ENCODE measurements at regions not wholly inside any gene's neighbourhood (a gene's known extent, or its start where the extent isn't known, plus 50 kb on each side); places are given as distances from the start of the nearest gene placed in this dataset.

DNA sequence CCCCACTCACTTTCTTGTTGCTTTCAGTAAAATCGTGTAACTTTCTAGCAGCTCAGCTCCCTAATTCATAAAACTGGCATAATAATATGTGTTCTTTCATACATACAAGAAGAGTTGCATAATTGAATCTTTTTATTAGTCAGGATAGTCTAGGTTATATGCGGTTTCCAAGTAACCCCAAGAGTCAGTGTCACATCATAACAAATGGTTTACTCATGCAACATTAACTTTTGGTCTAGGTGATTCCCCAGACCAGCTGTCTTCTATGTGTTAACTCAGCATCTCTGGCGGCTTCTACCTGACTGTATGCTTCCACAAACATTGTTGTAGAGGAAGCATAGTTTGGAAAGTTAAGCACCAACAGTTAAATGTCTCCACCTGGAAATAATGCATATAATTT, 1000.4 kb downstream of the CDH11 start:
- Histone ChIP-seq H3K4me1 (no peaks in the 10 kb centered on the region), H3K27ac (no peak overlapping the region), H3K9ac (ENCODE audit: low read depth in 2 of 2, low read length in 2 of 2) (no peak overlapping the region), H3K27me3 (no peaks in the 10 kb centered on the region), H3K36me3 (no peaks in the 10 kb centered on the region), H3K9me3 (no peaks in the 10 kb centered on the region), H3K4me3 (no peak overlapping the region)
- no peak for DNase-seq
- TF ChIP-seq, protein P1, sequence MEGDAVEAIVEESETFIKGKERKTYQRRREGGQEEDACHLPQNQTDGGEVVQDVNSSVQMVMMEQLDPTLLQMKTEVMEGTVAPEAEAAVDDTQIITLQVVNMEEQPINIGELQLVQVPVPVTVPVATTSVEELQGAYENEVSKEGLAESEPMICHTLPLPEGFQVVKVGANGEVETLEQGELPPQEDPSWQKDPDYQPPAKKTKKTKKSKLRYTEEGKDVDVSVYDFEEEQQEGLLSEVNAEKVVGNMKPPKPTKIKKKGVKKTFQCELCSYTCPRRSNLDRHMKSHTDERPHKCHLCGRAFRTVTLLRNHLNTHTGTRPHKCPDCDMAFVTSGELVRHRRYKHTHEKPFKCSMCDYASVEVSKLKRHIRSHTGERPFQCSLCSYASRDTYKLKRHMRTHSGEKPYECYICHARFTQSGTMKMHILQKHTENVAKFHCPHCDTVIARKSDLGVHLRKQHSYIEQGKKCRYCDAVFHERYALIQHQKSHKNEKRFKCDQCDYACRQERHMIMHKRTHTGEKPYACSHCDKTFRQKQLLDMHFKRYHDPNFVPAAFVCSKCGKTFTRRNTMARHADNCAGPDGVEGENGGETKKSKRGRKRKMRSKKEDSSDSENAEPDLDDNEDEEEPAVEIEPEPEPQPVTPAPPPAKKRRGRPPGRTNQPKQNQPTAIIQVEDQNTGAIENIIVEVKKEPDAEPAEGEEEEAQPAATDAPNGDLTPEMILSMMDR (IDR thresholded peaks at IDR 0.05): no peak
- intact Hi-C loops (cut with DNase I): no loop called here

DNA sequence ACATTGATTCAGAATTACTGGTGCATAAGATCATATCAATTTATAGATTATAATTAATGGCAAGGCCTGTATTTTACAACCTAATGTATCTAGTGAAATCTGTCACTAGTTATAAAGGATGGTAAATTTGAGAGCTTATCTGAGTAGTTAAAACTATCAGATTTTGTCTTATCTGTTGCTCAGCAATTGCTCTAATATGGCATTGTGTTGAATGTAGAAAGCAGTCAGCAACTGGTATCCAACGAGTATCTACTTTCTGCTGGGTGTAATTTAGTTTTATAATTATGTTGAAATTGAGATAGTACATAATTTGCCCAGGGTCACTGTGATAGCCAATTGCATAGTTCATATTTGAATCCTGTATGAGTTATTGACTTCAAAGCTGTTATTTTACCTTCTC, 1005.7 kb downstream of the CDH11 start:
- Histone ChIP-seq H3K9me3 (no peaks in the 10 kb centered on the region), H3K27me3 (no peaks in the 10 kb centered on the region), H3K4me1 (no peaks in the 10 kb centered on the region), H3K9ac (ENCODE audit: low read depth in 2 of 2, low read length in 2 of 2) (no peak overlapping the region), H3K36me3 (no peaks in the 10 kb centered on the region), H3K4me3 (no peak overlapping the region), H3K27ac (no peak overlapping the region)
- TF ChIP-seq, protein P1 (IDR thresholded peaks at IDR 0.05): no peak
- intact Hi-C loops (cut with DNase I): no loop called here
- DNase-seq: no peak

DNA sequence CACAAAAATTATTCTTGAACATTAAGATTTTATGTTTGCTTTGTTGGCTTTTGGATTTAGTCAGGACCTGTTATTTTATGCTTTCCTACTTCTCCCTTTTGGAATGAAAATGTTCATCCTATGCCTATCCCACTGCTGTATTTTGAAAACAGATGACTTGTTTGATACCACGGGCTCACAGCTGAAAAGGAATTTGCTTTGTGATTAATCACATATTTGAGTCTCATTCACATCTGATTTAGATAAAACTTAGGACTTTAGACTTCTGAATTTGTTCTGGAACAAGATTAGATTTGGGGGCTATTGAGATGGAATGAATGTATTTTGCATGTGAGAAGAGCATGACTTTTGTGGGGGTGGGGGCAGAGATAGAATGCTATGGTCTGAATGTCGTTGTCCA, 1012.6 kb downstream of the CDH11 start:
- TF ChIP-seq, protein P1 (IDR thresholded peaks at IDR 0.05): no peak
- intact Hi-C loops (cut with DNase I): no loop called here
- no peak overlapping the region for H3K27ac ChIP-seq
- no peak for DNase-seq
- no peaks in the 10 kb centered on the region for H3K9me3 ChIP-seq
- no peak overlapping the region for H3K4me3 ChIP-seq
- no peaks in the 10 kb centered on the region for H3K27me3 ChIP-seq
- no peaks in the 10 kb centered on the region for H3K36me3 ChIP-seq
- H3K9ac ChIP-seq (ENCODE audit: low read depth in 2 of 2, low read length in 2 of 2): no peak overlapping the region
- H3K4me1 ChIP-seq: no peaks in the 10 kb centered on the region

DNA sequence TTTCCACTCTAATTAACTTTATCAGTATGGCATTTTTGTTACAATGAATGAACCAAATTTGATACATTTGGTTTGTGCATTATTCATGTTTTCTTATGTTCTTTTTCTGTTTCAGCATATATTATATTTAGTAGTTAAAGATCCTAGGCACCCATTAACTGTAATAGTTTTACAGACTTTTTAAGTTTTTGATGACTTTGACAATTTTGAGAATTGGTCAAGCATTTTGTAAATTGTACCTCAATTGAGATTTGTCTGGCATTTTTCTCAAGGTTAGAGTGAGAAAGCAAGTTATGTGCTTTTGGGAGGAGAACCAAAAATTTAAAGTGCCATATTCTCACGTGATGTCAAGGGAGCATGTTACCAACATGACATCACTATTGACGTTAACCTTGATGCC, 1019.2 kb downstream of the CDH11 start:
- Histone ChIP-seq H3K36me3 (no peaks in the 10 kb centered on the region), H3K9ac (ENCODE audit: low read depth in 2 of 2, low read length in 2 of 2) (no peak overlapping the region), H3K4me3 (no peak overlapping the region), H3K27me3 (no peaks in the 10 kb centered on the region), H3K4me1 (no peaks in the 10 kb centered on the region), H3K9me3 (no peaks in the 10 kb centered on the region), H3K27ac (no peak overlapping the region)
- intact Hi-C loops (cut with DNase I): no loop called here
- DNase-seq: no peak
- TF ChIP-seq, protein P1 (IDR thresholded peaks at IDR 0.05): no peak

DNA sequence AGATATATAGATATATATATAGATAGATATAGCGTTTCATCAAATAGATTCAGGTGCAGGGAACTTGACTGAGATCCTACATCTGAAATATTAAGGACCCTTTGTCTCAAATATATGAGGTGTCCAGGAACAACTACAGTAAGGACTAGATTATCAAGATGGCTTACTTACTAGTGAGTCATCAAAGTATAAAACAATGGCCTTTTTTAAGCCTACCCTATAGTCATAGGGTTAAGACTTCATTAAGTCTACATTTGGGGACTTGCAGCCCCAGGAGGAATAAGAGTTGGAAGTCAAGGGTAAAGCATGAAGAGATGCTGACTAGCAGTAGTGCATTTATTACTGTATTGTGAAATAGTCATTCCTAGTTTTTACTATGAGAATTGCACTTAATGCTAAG, 1023.4 kb downstream of the CDH11 start:
- Histone ChIP-seq H3K27me3 (no peaks in the 10 kb centered on the region), H3K4me3 (no peak overlapping the region), H3K27ac (no peak overlapping the region), H3K4me1 (no peaks in the 10 kb centered on the region), H3K36me3 (no peaks in the 10 kb centered on the region), H3K9me3 (no peaks in the 10 kb centered on the region), H3K9ac (ENCODE audit: low read depth in 2 of 2, low read length in 2 of 2) (no peak overlapping the region)
- DNase-seq: no peak
- intact Hi-C loops (cut with DNase I): no loop called here
- TF ChIP-seq, protein P1 (IDR thresholded peaks at IDR 0.05): no peak

DNA sequence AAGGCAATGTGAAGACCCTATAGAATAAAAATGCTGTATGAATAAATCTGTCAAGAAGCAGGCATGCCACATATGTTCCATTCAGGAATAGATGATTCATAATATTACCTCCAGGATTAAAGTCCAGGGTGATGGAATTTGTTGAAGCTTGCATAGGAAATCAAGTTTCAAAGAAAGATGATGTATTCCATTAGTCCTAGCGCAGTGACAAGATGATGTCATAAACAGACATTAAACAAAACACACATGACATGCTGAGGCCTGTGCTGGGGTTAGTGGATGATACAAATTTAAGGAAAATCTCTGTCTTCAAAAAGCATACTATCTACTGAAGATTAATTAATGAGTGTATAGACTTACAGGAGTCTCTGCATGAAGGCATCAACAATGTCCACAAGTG, 1025.2 kb downstream of the CDH11 start:
- TF ChIP-seq, protein P1 (IDR thresholded peaks at IDR 0.05): no peak
- no peaks in the 10 kb centered on the region for H3K9me3 ChIP-seq
- no peak overlapping the region for H3K4me3 ChIP-seq
- no peak overlapping the region for H3K9ac ChIP-seq (ENCODE audit: low read depth in 2 of 2, low read length in 2 of 2)
- no peak overlapping the region for H3K27ac ChIP-seq
- intact Hi-C loops (cut with DNase I): no loop called here
- H3K27me3 ChIP-seq: no peaks in the 10 kb centered on the region
- no peaks in the 10 kb centered on the region for H3K4me1 ChIP-seq
- H3K36me3 ChIP-seq: no peaks in the 10 kb centered on the region
- no peak for DNase-seq

Measured in colonic mucosa (tissue), 4 donors.